KMS-11 (cell line): ENCODE measurements at regions not wholly inside any gene's neighbourhood (a gene's known extent, or its start where the extent isn't known, plus 50 kb on each side); places are given as distances from the start of the nearest gene placed in this dataset.

Source experiments
- H2AFZ ChIP-seq: fragments of 200-600 bp; sonication (generic); 2 replicates; pipeline ENCODE4 v1.6.1; 2016; ENCODE audit warnings: antibody characterized with exemption, mixed run types, low read depth
- H3K27ac ChIP-seq: fragments of 200-600 bp; sonication (generic); 2 replicates; pipeline ENCODE4 v1.6.1; 2016; ENCODE audit warnings: mild to moderate bottlenecking, mixed run types
- H3K27me3 ChIP-seq: fragments of 200-600 bp; sonication (generic); 2 replicates; pipeline ENCODE4 v1.6.1; 2017; ENCODE audit warnings: mild to moderate bottlenecking, low read depth, mixed run types, moderate library complexity; ENCODE audit not compliant: insufficient read depth
- H3K36me3 ChIP-seq: fragments of 200-600 bp; sonication (generic); 2 replicates; pipeline ENCODE4 v1.6.1; 2017; ENCODE audit warnings: mild to moderate bottlenecking, mixed run types; ENCODE audit not compliant: insufficient read depth
- H3K4me1 ChIP-seq: fragments of 200-600 bp; sonication (generic); 2 replicates; pipeline ENCODE4 v1.6.1; 2016; ENCODE audit warnings: mild to moderate bottlenecking, low read depth, mixed run types; ENCODE audit not compliant: poor library complexity, severe bottlenecking
- H3K4me2 ChIP-seq: fragments of 200-600 bp; sonication (generic); 2 replicates; pipeline ENCODE4 v1.7.0; 2016; ENCODE audit warnings: mild to moderate bottlenecking, mixed run types
- H3K4me3 ChIP-seq: fragments of 200-600 bp; sonication (generic); IDR thresholded peaks from 2 replicates; pipeline ENCODE4 v1.6.1; 2017; ENCODE audit warnings: low read depth, low read length, mixed read lengths; ENCODE audit not compliant: insufficient read depth
- H3K79me2 ChIP-seq: fragments of 200-600 bp; sonication (generic); 2 replicates; pipeline ENCODE4 v1.6.1; 2016; ENCODE audit warnings: low read depth, mixed run types; ENCODE audit not compliant: insufficient read depth
- H3K9ac ChIP-seq: fragments of 200-600 bp; sonication (generic); 2 replicates; pipeline ENCODE4 v1.6.1; 2016; ENCODE audit warnings: mild to moderate bottlenecking, mixed run types
- H4K20me1 ChIP-seq: fragments of 200-600 bp; sonication (generic); 2 replicates; pipeline ENCODE4 v1.6.1; 2016; ENCODE audit warnings: mild to moderate bottlenecking, mixed run types; ENCODE audit not compliant: insufficient read depth
- CTCF ChIP-seq: fragments of 200-600 bp; sonication (generic); conservative IDR thresholded peaks from 2 replicates; pipeline ENCODE4 v1.6.1; 2017; ENCODE audit warnings: low read depth, mild to moderate bottlenecking, antibody characterized with exemption, low read length, moderate library complexity, mixed read lengths

GRCh38 chr5:158164296-158165047, 305.5 kb upstream of the CLINT1 start:
- Histone ChIP-seq H3K4me1 (no peaks in the 10 kb centered on the region), H3K36me3 (no peaks in the 10 kb centered on the region), H3K27me3 (no peaks in the 10 kb centered on the region), H3K9ac (no peak overlapping the region), H3K27ac (no peak overlapping the region), H3K4me2 (no peak overlapping the region), H3K79me2 (no peaks in the 10 kb centered on the region), H3K4me3 (no peak overlapping the region), H4K20me1 (no peaks in the 10 kb centered on the region), H2AFZ (no peak overlapping the region)
- no peak for TF ChIP-seq CTCF

GRCh38 chr5:158163451-158164295, 304.7 kb upstream of the CLINT1 start:
- Histone ChIP-seq H3K79me2 (no peaks in the 10 kb centered on the region), H3K36me3 (no peaks in the 10 kb centered on the region), H3K9ac (no peak overlapping the region), H2AFZ (no peak overlapping the region), H4K20me1 (no peaks in the 10 kb centered on the region), H3K27ac (no peak overlapping the region), H3K4me2 (no peak overlapping the region), H3K4me1 (no peaks in the 10 kb centered on the region), H3K4me3 (no peak overlapping the region), H3K27me3 (no peaks in the 10 kb centered on the region)
- no peak for TF ChIP-seq CTCF

GRCh38 chr5:158162479-158163034, 303.6 kb upstream of the CLINT1 start:
- Histone ChIP-seq H2AFZ (no peak overlapping the region), H3K27ac (no peak overlapping the region), H3K27me3 (no peaks in the 10 kb centered on the region), H3K4me2 (no peak overlapping the region), H3K36me3 (no peaks in the 10 kb centered on the region), H3K9ac (no peak overlapping the region), H4K20me1 (no peaks in the 10 kb centered on the region), H3K79me2 (no peaks in the 10 kb centered on the region), H3K4me1 (no peaks in the 10 kb centered on the region), H3K4me3 (no peak overlapping the region)
- TF ChIP-seq CTCF, result no peak

- no peak overlapping the region for H3K9ac ChIP-seq
- H3K79me2 ChIP-seq, result no peaks in the 10 kb centered on the region
- no peaks in the 10 kb centered on the region for H3K36me3 ChIP-seq
- TF ChIP-seq CTCF, result no peak
- no peak overlapping the region for H3K4me2 ChIP-seq
- no peak overlapping the region for H3K4me3 ChIP-seq
- no peak overlapping the region for H2AFZ ChIP-seq
- no peak overlapping the region for H3K27ac ChIP-seq
- no peaks in the 10 kb centered on the region for H4K20me1 ChIP-seq
- H3K4me1 ChIP-seq, result no peaks in the 10 kb centered on the region
- H3K27me3 ChIP-seq, result no peaks in the 10 kb centered on the region
Observed at GRCh38 chr5:158162026-158162425, 303.1 kb upstream of the CLINT1 start.
